IMR-90 (cell line): ENCODE measurements at regions not wholly inside any gene's neighbourhood (a gene's known extent, or its start where the extent isn't known, plus 50 kb on each side); places are given as distances from the start of the nearest gene placed in this dataset.

Source experiments
- BHLHE40 ChIP-seq: fragments of 150-350 bp; IDR thresholded peaks from 2 replicates; pipeline ENCODE4 v1.6.1; 2016; ENCODE audit warnings: mild to moderate bottlenecking, low read depth, low read length
- CEBPB ChIP-seq: IDR thresholded peaks from 2 replicates; pipeline ENCODE4 v1.6.1; 2012; ENCODE audit warnings: low read depth, low read length, improper control_type of control experiment
- CTCF ChIP-seq: conservative IDR thresholded peaks from 2 replicates; pipeline ENCODE4 v1.5.1; 2012; ENCODE audit warnings: mild to moderate bottlenecking, low read depth, low read length, improper control_type of control experiment
- ELK1 ChIP-seq: fragments of 150-350 bp; IDR thresholded peaks from 2 replicates; pipeline ENCODE4 v1.6.1; 2016; ENCODE audit warnings: low read depth, mild to moderate bottlenecking, low read length, moderate library complexity, borderline replicate concordance
- MAFK ChIP-seq: IDR thresholded peaks from 2 replicates; pipeline ENCODE4 v1.6.1; 2012; ENCODE audit warnings: low read depth, low read length, improper control_type of control experiment
- MAZ ChIP-seq: IDR thresholded peaks from 2 replicates; pipeline ENCODE4 v1.6.1; 2012; ENCODE audit warnings: low read depth, mild to moderate bottlenecking, low read length, improper control_type of control experiment, moderate library complexity, borderline replicate concordance
- POLR2A ChIP-seq: IDR thresholded peaks from 2 replicates; pipeline ENCODE4 v1.6.1; 2012; ENCODE audit warnings: mild to moderate bottlenecking, low read depth, low read length
- RFX5 ChIP-seq: IDR thresholded peaks from 2 replicates; pipeline ENCODE4 v1.8.0; 2012; ENCODE audit warnings: low read depth, mild to moderate bottlenecking, low read length, moderate library complexity
- SMC3 ChIP-seq: fragments of 150-350 bp; IDR thresholded peaks from 2 replicates; pipeline ENCODE4 v1.6.1; 2016; ENCODE audit warnings: low read depth, mild to moderate bottlenecking, antibody characterized with exemption, low read length, moderate library complexity

GRCh38 chr7:157477550-157478212, 140.9 kb downstream of the DNAJB6 start:
- no peak for TF ChIP-seq CTCF
- TF ChIP-seq ELK1, result no peak
- TF ChIP-seq SMC3, result no peak
- TF ChIP-seq RFX5, result no peak
- TF ChIP-seq BHLHE40, result no peak
- TF ChIP-seq CEBPB, result no peak
- TF ChIP-seq POLR2A, result no peak
- TF ChIP-seq MAZ, result no peak
- TF ChIP-seq MAFK, result no peak
